Gastroesophageal sphincter (tissue), 4 donors: ENCODE measurements at regions not wholly inside any gene's neighbourhood (a gene's known extent, or its start where the extent isn't known, plus 50 kb on each side); places are given as distances from the start of the nearest gene placed in this dataset.

ENCODE experiments used
- ATAC-seq: fragments of 150-250 bp; one replicate; pipeline ENCODE4 v1.9.1; 2016; ENCODE audit warnings: mild to moderate bottlenecking, moderate library complexity
- H3K27ac ChIP-seq, 4 donors: fragments of 200-600 bp; sonication (generic) in 3 of 4; 1 replicate in 3 of 4; 2 replicates in 1 of 4; pipeline ENCODE4 v1.5.1; 2016 to 2019
- H3K27me3 ChIP-seq: fragments of 200-600 bp; sonication (generic); one replicate; pipeline ENCODE4 v1.5.1; 2019
- H3K36me3 ChIP-seq, 2 donors: fragments of 200-600 bp; sonication (generic); one replicate each; pipeline ENCODE4 v1.5.1; 2019; ENCODE audit warnings: control low read depth in 1 of 2
- H3K4me1 ChIP-seq, 3 donors: fragments of 200-600 bp; sonication (generic); 1 replicate in 2 of 3; 2 replicates in 1 of 3; pipeline ENCODE4 v1.5.1; 2016 to 2019; ENCODE audit warnings: control low read depth in 2 of 3
- H3K4me3 ChIP-seq, 2 donors: fragments of 200-600 bp; sonication (generic); one replicate each; pipeline ENCODE4 v1.5.1; 2019; ENCODE audit warnings: mild to moderate bottlenecking in 1 of 2, moderate library complexity in 1 of 2
- H3K9me3 ChIP-seq, 3 donors: fragments of 200-600 bp; sonication (generic); one replicate each; pipeline ENCODE4 v1.5.1; 2017 to 2019; ENCODE audit warnings: control low read depth in 2 of 3
- EP300 ChIP-seq: sonication (generic); formaldehyde crosslinking; IDR thresholded peaks from one replicate; pipeline ENCODE4 v1.6.1; 2017; ENCODE audit warnings: antibody characterized with exemption, mild to moderate bottlenecking
- POLR2A ChIP-seq, 2 donors: fragments of 450-650 bp; IDR thresholded peaks; one replicate each; pipeline ENCODE4 v1.6.1; 2017; ENCODE audit warnings: antibody characterized with exemption in 2 of 2, mild to moderate bottlenecking in 2 of 2, moderate library complexity in 1 of 2
- POLR2AphosphoS5 ChIP-seq: sonication (generic); formaldehyde crosslinking; IDR thresholded peaks from one replicate; pipeline ENCODE4 v1.6.1; 2017; ENCODE audit warnings: antibody characterized with exemption
- WGBS, 2 donors: methylation state at CpG; one replicate each; pipeline ENCODE4 v1.1.5; 2018; ENCODE audit warnings: low coverage in 1 of 2; 5-methylcytosine and 5-hydroxymethylcytosine counted together
- TF ChIP-seq, protein P1 (sequence below), 4 experiments: fragments of 200-600 bp in 2 of 4; fragments of 450-650 bp in 2 of 4; sonication (generic) in 1 of 4; IDR thresholded peaks; one replicate each; pipeline ENCODE4 v1.5.1; 2017 to 2019; ENCODE audit warnings: antibody characterized with exemption in 4 of 4, mild to moderate bottlenecking in 2 of 4, moderate library complexity in 2 of 4

DNA sequence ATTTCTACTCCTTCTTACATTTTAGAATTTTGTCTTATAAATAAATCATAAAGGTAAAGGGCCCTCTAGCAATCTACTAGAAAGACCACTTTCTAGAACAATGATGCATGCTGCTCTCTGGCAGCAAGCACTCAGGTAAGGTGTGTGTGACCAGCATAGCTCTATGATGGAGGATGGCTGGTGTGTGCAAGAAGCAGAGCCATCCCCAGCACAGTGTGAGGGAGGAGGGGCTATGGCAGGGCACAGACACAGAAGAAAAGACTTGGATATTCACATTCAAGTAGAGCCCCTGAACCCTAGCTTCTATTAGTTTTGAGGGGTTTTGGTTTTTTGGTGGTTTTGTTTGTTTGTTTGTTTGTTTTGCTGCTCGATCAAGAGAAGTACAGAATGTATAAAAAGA, 277.1 kb upstream of the CCDC54 start:
- no peaks in the 10 kb centered on the region for H3K4me1 ChIP-seq
- no peaks in the 10 kb centered on the region for H3K36me3 ChIP-seq
- H3K27me3 ChIP-seq: no peaks in the 10 kb centered on the region
- H3K9me3 ChIP-seq: no peaks in the 10 kb centered on the region
- 50 to 71% methylated on average over 1 of the region's 1 CpG for WGBS, 2 donors
- H3K4me3 ChIP-seq: no peak overlapping the region
- no peak for ATAC-seq
- TF ChIP-seq EP300 (no peak), POLR2AphosphoS5 (no peak), POLR2A (IDR thresholded peaks at IDR 0.05) (no peak)
- TF ChIP-seq, protein P1, sequence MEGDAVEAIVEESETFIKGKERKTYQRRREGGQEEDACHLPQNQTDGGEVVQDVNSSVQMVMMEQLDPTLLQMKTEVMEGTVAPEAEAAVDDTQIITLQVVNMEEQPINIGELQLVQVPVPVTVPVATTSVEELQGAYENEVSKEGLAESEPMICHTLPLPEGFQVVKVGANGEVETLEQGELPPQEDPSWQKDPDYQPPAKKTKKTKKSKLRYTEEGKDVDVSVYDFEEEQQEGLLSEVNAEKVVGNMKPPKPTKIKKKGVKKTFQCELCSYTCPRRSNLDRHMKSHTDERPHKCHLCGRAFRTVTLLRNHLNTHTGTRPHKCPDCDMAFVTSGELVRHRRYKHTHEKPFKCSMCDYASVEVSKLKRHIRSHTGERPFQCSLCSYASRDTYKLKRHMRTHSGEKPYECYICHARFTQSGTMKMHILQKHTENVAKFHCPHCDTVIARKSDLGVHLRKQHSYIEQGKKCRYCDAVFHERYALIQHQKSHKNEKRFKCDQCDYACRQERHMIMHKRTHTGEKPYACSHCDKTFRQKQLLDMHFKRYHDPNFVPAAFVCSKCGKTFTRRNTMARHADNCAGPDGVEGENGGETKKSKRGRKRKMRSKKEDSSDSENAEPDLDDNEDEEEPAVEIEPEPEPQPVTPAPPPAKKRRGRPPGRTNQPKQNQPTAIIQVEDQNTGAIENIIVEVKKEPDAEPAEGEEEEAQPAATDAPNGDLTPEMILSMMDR (IDR thresholded peaks at IDR 0.05): no peak
- H3K27ac ChIP-seq: no peak overlapping the region

DNA sequence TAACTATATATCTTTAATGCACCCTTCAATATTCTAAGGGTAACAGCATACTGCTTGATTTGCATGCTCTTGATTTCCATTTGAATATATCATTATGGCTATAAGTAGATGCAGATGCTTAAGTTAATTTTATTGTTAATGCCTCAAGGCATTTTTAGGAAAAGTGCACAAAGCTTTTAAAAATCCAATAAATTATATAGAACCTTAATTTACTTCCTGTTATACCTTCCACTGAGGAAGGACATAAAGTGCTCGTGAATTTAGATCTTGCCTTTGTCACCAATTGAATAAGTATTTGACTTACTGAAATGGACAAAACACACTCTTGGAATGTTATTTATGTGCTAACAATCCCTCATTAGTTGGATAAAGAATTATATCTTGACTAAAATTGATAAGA, 276.7 kb upstream of the CCDC54 start:
- Histone ChIP-seq H3K36me3 (no peaks in the 10 kb centered on the region), H3K27me3 (no peaks in the 10 kb centered on the region), H3K4me3 (no peak overlapping the region), H3K9me3 (no peaks in the 10 kb centered on the region), H3K27ac (no peak overlapping the region), H3K4me1 (no peaks in the 10 kb centered on the region)
- no peak for TF ChIP-seq POLR2A (IDR thresholded peaks at IDR 0.05)
- no peak for TF ChIP-seq EP300
- TF ChIP-seq, protein P1 (IDR thresholded peaks at IDR 0.05): no peak
- TF ChIP-seq POLR2AphosphoS5: no peak
- no peak for ATAC-seq
- WGBS, 2 donors: 30 to 43% methylated on average over 1 of the region's 1 CpG

DNA sequence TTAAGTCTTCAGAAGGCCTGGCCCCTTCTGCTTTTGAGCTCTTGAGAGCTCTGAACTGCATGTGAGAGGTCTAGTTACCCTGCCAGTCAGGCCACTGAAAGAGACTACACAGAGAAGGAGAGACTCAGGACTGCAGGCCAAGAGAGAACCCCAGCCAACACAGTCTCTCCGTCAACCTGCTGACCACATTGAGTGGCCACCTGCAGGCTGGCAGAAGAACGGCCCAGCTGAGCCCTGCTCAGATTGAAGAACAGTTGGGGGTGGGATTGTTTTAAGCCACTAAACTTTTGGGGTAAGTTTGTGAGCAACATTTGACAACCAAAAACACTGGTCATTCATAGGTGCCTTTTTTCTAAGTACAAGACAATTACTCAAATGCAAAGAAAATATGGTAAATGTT, 273.5 kb upstream of the CCDC54 start:
- no peak overlapping the region for H3K27ac ChIP-seq
- no peaks in the 10 kb centered on the region for H3K4me1 ChIP-seq
- H3K4me3 ChIP-seq: no peak overlapping the region
- no peaks in the 10 kb centered on the region for H3K27me3 ChIP-seq
- no peaks in the 10 kb centered on the region for H3K36me3 ChIP-seq
- 80 to 100% methylated on average over 1 to 2 of the region's 2 CpGs for WGBS, 2 donors
- ATAC-seq: no peak
- no peaks in the 10 kb centered on the region for H3K9me3 ChIP-seq
- no peak for TF ChIP-seq POLR2AphosphoS5
- TF ChIP-seq, protein P1 (IDR thresholded peaks at IDR 0.05): no peak
- no peak for TF ChIP-seq POLR2A (IDR thresholded peaks at IDR 0.05)
- no peak for TF ChIP-seq EP300

DNA sequence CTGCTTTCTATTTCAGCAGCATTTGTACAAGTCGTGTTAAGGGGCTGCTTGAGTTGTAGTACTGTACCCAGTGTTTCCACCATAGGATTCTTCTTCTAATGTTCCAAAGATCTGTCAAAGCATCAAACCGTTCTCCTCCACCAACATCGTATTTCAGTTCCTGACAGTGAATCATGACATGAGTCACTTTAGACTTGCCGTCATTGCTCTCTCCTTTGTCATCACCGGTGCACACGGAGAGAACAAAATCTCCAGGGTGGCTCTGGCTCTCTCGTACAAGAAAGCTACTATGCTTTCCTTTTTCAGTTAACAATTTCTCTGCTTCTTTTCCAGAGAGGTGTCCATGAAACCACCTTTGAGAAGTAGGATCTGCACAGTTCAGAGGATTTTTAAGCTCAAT, 270.9 kb upstream of the CCDC54 start:
- TF ChIP-seq EP300: no peak
- Histone ChIP-seq H3K27me3 (no peaks in the 10 kb centered on the region), H3K4me1 (no peaks in the 10 kb centered on the region), H3K9me3 (no peaks in the 10 kb centered on the region), H3K4me3 (no peak overlapping the region), H3K27ac (no peak overlapping the region), H3K36me3 (no peaks in the 10 kb centered on the region)
- 87 to 100% methylated on average over 3 to 7 of the region's 7 CpGs for WGBS, 2 donors
- no peak for ATAC-seq

DNA sequence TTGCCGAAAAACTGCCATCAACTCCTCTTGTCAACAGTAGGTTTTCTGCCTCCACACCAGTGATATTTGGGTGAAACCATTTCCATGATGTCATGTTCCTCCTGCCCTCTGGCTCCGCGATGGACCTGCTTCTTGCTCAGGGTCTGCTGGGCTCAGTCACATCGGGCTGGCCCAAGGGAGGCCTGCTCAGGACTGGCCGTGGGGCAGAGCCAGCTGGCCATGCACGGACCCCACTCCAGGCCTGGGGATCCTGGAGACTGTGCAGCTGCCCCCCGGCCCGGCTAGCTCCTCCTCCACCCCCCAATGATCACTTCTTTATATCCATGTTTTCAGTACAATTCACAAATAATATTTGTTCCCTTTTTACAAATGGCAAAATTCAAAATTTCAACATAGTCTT, 270.3 kb upstream of the CCDC54 start:
- TF ChIP-seq EP300 (no peak), POLR2A (IDR thresholded peaks at IDR 0.05) (no peak), POLR2AphosphoS5 (no peak)
- TF ChIP-seq, protein P1 (IDR thresholded peaks at IDR 0.05): no peak
- Histone ChIP-seq H3K36me3 (no peaks in the 10 kb centered on the region), H3K9me3 (no peaks in the 10 kb centered on the region), H3K4me3 (no peak overlapping the region), H3K27ac (no peak overlapping the region), H3K27me3 (no peaks in the 10 kb centered on the region), H3K4me1 (no peaks in the 10 kb centered on the region)
- no peak for ATAC-seq
- WGBS, 2 donors: 97 to 100% methylated on average over 1 to 6 of the region's 8 CpGs
